B cell (primary cell): ENCODE measurements at regions not wholly inside any gene's neighbourhood (a gene's known extent, or its start where the extent isn't known, plus 50 kb on each side); places are given as distances from the start of the nearest gene placed in this dataset.

Source experiments
- CTCF ChIP-seq: fragments of 200-600 bp; IDR thresholded peaks from one replicate; pipeline ENCODE4 v1.8.0; 2022; ENCODE audit warnings: antibody characterized with exemption, mild to moderate bottlenecking
- EZH2 ChIP-seq: IDR thresholded peaks from 2 replicates; pipeline ENCODE4 v1.6.1; 2012; ENCODE audit warnings: borderline replicate concordance, low read depth, mild to moderate bottlenecking, moderate library complexity, low read length; ENCODE audit not compliant: insufficient read depth, poor library complexity, severe bottlenecking

GRCh38 chrX:45515262-45516215, 314.9 kb upstream of the DIPK2B start:
- peak; percentile 64 for TF ChIP-seq CTCF
- TF ChIP-seq EZH2: no peak
